UCSD-AML1 (cell line): ENCODE measurements at regions not wholly inside any gene's neighbourhood (a gene's known extent, or its start where the extent isn't known, plus 50 kb on each side); places are given as distances from the start of the nearest gene placed in this dataset.

Experiments
- DNase-seq: peaks from one replicate; lab custom pipeline; 2025; ENCODE audit not compliant: unreplicated experiment; lab: John Stamatoyannopoulos, UW

GRCh38 chr15:39227001-39227400 lies 353.9 kb upstream of the THBS1 start:
- no peak for DNase-seq

DNA sequence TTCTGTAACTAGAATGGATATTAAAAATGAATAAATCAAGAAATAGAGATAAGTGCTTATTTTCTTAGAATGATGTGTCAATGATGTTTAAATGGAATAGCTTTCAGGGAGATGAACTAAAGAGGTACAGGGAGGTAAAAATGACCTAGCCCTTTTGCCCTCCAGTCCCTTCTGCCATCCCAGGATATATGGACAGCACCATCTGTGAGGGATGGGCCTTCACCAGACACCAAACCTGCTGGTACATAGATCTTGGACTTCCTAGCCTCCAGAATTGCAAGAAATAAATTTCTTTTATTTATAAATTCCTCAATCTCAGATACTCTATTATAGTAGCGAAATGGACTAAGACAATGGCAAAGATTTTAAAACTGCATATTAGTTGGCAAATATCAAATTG lies 352.0 kb upstream of the THBS1 start:
- no peak for DNase-seq

- no peak for DNase-seq
These were observed 350.5 kb upstream of the THBS1 start for GRCh38 chr15:39230205-39230907.

- DNase-seq, result no peak
These were observed 350.0 kb upstream of the THBS1 start for GRCh38 chr15:39230908-39231285.

GRCh38 chr15:39232512-39232911 lies 348.4 kb upstream of the THBS1 start:
- no peak for DNase-seq

GRCh38 chr15:39235084-39235795 lies 345.6 kb upstream of the THBS1 start:
- no peak for DNase-seq

DNA sequence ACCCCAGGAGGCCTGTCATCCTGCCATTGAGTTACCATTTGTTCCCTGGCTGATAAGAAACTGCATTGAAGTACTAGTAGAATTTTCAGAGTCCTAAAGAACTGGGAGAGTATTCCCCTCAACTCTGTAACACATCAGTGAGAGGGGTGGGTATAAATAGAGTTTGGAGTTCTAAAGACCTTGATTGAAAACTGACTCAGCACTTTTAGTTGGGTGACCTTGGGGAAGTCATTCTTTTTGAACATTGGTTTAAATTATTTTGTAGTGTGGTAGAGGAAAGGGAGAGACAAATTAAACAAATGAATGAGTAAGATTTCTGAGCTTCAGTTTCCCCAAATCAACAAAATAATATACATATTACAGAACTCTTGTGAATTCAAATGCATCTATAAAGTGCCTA lies 344.5 kb upstream of the THBS1 start:
- DNase-seq, result no peak

- no peak for DNase-seq
These were observed 342.4 kb upstream of the THBS1 start for GRCh38 chr15:39238443-39238842.

DNA sequence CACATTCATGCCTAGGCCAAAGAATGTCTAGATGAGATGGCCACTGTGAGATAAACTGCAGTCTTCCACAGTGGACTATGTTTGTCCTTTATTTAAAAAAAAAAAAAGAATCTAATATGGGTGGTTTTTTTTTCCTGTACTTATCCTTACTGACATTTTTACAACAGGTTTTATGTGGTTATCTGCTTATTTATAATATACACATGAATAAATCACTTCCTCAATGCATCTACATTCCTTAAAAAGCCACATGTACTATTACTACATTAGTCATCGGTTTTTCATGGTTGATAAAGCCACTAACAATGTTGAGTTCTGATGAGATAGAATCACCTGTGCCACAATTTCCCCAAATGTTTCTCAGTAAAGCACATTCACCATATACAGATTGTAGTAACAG lies 341.3 kb upstream of the THBS1 start:
- no peak for DNase-seq

- no peak for DNase-seq
These were observed 338.5 kb upstream of the THBS1 start for GRCh38 chr15:39242345-39242744.

DNA sequence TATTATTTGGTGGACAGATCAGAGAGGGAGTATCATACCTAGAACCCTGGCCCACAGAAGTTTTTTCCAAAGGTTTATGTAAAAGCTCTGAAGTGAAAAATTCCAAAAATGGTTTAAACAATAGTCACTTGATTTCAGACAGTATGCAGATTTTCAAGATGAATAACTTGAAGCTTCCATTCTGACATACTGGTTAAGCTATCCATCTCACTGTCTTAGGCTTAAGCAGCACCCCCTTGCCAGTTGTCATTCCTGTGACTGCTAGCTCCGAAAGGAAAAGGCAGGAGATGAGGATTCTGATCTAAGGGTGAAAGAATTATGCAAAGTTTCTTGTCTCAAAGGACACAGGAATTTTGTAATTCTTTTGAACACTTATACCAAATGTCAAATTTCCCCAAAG lies 337.5 kb upstream of the THBS1 start:
- no peak for DNase-seq

DNA sequence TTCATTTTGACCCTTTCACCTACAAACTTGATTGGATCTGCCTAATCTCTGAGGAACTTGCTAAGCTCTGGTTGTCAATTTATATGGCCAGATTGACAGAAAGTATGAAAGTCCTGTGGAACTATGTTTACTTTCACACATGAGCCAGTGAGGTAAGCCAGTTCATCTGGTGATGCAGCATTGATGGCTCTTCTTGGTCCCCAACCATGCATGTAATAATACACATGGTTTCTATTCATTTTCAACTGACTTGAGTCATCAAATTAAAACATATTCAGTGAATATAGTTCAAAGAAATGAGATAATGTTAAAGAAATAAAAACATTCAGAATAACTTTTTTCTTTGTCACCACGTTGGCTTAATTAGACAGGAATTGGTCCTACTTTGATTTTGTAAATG lies 336.1 kb upstream of the THBS1 start:
- no peak for DNase-seq

DNA sequence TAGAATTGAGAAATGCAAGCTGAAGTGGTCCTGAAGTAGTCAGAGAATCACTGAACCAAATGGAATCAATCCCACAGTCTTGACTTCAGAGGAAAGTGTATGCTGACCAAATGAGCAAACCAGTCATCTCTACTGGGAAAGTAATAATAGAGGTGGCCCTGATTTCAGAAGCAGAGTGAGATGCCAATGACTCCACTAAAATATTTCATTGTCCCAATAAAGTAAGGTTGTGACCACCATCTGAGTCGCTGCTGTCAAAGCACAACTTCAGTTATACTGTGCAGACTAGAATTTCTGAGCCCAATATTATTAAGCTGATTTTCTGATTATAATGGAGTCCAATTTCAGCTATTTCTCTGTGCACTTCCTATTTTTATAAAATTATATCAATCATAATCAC lies 334.4 kb upstream of the THBS1 start:
- no peak for DNase-seq

DNA sequence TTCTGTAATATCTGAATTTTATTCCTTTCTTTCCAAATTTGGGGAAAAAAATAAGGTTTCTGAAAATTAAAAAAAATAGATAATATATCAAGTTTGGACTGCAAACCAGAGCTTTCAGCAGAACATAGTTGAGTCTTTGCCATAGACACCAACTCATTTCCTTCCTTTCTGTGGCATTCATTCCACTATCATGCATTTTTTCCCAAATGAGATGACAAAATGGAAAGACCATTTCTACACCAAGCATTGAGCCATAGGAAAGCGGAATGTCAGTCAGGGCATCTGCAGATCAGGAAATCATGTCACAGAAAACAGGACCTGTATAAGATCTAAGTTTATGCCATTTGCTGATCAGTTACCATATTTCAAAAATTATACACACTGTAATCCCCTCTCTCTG lies 333.3 kb upstream of the THBS1 start:
- no peak for DNase-seq

- DNase-seq, result no peak
These were observed 332.7 kb upstream of the THBS1 start for GRCh38 chr15:39248204-39248603.

DNA sequence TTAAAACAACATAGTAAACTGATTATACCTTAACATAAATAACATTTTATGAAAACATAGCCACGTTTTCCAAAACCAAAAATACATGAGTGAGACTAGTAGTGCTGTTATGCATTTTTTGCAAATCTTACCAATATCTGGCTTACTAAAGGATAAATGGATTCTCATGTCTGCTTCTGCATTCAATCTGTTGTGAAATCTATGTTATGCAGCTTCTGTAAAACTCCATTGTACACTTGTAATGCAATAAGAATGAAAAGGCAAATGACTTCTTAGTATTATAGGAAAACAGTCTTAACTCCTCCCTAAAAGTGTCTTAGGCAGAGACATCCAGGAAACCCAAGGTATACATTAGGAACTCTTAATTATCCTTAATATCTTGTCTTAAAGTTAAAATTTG lies 330.9 kb upstream of the THBS1 start:
- no peak for DNase-seq

- DNase-seq, result no peak
These were observed 330.3 kb upstream of the THBS1 start for GRCh38 chr15:39250460-39251186.

- no peak for DNase-seq
These were observed 329.3 kb upstream of the THBS1 start for GRCh38 chr15:39251413-39252133.

DNA sequence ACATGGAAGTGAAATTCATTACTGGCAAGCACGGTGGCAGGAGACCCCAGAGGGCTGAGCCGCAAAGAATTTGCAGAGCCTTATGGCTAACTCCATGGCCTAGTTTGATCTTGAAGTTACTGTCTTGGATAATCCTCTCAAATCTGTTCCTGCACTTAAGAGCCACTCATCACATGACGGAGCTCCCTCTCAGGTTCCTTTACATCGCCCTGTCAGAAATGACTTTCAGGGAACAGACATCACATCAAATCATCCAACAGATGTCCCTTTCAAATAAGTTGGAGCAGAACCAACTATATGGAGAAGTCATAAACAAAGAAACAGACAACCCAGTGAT lies 328.8 kb upstream of the THBS1 start:
- no peak for DNase-seq

- DNase-seq, result no peak
These were observed 327.3 kb upstream of the THBS1 start for GRCh38 chr15:39253552-39253951.

DNA sequence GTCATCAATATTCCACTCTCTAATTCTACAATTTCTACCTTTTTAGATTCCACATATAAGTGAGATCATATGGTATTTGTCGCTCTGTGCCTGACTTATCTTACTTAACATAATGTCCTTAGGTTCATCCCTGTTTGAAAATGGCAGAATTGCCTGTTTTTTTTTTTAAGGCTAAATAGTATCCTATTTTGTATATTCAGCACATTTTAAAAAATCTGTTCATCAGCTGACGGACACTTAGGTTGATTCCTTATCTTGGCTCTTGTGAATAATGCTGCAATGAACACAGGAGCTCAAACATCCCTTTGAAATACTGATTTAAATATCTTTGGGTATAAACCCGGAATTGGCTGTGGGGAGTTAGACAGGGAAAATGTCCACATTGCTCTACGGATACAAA lies 326.7 kb upstream of the THBS1 start:
- DNase-seq, result no peak

DNA sequence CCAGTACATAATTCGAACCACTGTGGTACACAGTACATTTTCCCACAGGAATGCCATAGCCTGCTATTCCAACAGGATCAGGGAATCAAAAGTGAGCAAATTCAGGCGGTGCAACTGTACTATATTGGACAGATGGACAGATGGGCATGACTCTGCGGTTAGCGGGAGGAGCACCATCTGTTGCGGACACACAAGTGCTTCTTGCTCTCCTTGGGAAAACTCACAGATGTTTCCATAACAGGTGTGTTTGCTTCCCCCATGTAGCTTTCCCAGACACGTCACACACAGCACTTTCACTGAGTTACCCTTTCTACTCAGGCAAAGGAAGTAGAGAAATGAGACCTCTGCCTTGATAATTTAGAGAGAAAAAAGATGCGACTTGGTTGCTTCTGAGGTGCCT lies 325.1 kb upstream of the THBS1 start:
- DNase-seq, result no peak
